ENCODE measurements at regions not wholly inside any gene's neighbourhood (a gene's known extent, or its start where the extent isn't known, plus 50 kb on each side); places are given as distances from the start of the nearest gene placed in this dataset.

DNA sequence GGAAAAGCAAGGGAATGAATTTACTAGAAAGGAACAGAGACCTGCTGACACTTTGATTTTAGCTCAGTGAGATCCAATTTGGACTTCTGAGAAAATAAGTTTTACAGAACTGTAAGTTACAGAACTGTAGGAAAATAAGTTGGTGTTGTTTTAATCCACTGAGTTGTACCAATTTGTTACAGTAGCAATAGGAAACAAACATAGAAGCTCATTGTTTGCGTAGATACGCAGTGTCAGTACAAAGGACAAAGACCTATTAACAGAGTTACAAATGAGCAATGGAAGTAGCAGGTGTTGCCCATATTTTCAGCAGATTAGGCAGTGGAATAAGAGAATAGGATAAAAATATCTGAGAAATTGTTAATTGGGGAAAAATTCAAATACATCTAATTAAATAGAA, 385.8 kb upstream of the CNTN6 start:
- in situ Hi-C loops (cut with MboI; ENCODE audit: low pct_ligation_motif_present in 1 of 4, low pct_unique_long_range_greater_than_20kb in 1 of 4, low sequenced_read_pairs in 3 of 4), result no loop called here
- Histone ChIP-seq H3K27ac (no peak overlapping the region), H3K4me1 (no peaks in the 10 kb centered on the region), H3K27me3 (no peaks in the 10 kb centered on the region), H3K36me3 (no peaks in the 10 kb centered on the region), H3K4me3 (no peak overlapping the region), H3K9me3 (no peaks in the 10 kb centered on the region)
- intact Hi-C loops (cut with DNase I; ENCODE audit: low total_unique reads), result no loop called here
- 19 to 33% methylated on average over 2 of the region's 2 CpGs for WGBS, 2 donors (ENCODE audit: low coverage in 1 of 2)
- TF ChIP-seq POLR2A (IDR thresholded peaks at IDR 0.05) (no peak), POLR2AphosphoS5 (IDR thresholded peaks at IDR 0.05) (no peak), EP300 (IDR thresholded peaks at IDR 0.05; ENCODE audit: low read depth) (no peak)
- TF ChIP-seq, protein P1, sequence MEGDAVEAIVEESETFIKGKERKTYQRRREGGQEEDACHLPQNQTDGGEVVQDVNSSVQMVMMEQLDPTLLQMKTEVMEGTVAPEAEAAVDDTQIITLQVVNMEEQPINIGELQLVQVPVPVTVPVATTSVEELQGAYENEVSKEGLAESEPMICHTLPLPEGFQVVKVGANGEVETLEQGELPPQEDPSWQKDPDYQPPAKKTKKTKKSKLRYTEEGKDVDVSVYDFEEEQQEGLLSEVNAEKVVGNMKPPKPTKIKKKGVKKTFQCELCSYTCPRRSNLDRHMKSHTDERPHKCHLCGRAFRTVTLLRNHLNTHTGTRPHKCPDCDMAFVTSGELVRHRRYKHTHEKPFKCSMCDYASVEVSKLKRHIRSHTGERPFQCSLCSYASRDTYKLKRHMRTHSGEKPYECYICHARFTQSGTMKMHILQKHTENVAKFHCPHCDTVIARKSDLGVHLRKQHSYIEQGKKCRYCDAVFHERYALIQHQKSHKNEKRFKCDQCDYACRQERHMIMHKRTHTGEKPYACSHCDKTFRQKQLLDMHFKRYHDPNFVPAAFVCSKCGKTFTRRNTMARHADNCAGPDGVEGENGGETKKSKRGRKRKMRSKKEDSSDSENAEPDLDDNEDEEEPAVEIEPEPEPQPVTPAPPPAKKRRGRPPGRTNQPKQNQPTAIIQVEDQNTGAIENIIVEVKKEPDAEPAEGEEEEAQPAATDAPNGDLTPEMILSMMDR (IDR thresholded peaks at IDR 0.05), result no peak
- no peak for DNase-seq

DNA sequence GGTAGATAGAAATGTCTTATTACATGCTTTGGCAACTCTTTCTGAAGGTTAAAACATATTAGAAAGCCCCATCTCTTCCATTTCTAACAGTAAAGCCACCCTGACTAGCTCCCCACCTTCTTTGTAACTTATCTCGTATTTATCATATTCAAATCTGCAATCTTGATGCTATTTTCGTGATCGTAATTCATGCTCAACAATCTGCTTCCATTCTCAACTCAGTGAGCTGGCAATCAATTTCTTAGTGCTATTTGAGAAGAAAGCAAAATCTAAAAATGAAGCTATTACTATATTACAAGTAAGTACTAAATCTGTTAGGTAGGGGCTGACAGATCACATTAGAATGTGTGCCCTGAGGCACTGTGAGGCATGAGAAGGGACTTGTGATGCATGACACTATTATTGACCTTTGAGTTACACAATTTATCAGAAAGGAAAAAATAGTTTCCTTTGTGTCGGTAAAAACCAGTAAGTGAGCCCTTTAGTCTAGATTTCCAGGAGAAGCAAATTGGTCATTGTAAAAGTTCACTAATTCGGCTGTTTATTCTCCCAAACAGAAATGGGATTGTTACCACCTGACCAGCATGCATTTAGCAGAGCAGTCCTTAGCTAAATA, 379.7 kb upstream of the CNTN6 start:
- Histone ChIP-seq H3K27ac (no peak overlapping the region), H3K4me3 (no peak overlapping the region), H3K4me1 (no peaks in the 10 kb centered on the region), H3K27me3 (no peaks in the 10 kb centered on the region), H3K36me3 (no peaks in the 10 kb centered on the region), H3K9me3 (no peaks in the 10 kb centered on the region)
- in situ Hi-C loops (cut with MboI; ENCODE audit: low pct_ligation_motif_present in 1 of 4, low pct_unique_long_range_greater_than_20kb in 1 of 4, low sequenced_read_pairs in 3 of 4) (no loop called here), intact Hi-C loops (cut with DNase I; ENCODE audit: low total_unique reads) (no loop called here)
- 59 to 73% methylated on average over 4 to 5 of the region's 5 CpGs for WGBS, 2 donors (ENCODE audit: low coverage in 1 of 2)
- TF ChIP-seq, protein P1 (IDR thresholded peaks at IDR 0.05), result no peak
- no peak for TF ChIP-seq POLR2A (IDR thresholded peaks at IDR 0.05)
- no peak for TF ChIP-seq EP300 (IDR thresholded peaks at IDR 0.05; ENCODE audit: low read depth)
- no peak for TF ChIP-seq POLR2AphosphoS5 (IDR thresholded peaks at IDR 0.05)
- DNase-seq, result no peak

DNA sequence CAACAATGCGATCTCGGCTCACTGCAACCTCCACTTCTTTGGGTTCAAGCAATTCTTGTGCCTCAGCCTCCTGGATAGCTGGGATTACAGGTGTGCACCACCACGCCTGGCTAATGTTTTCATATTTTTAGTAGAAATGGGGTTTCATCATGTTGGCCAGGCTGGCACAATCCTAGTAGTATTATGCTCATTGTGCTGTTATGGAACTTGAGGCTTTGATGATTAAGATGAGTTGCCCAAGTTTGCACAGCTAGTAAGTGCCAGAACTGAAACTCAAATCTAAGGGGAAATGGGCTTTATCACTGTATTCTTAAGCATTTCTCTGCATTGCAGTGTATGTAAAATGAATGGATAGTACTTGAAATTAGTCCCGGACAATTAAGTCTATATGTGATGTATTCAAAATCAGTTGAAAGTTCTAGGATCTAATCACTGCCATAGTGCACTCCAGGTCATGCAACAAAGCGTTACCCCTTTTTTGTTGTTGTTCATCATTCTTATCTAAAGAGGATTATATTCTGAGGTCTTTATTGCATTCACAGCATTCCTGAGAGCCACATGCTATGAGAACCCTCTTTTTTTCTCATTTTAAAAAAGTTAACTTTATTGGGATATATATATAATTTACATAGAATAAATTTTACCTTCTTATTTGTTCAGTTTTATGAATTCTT, 378.7 kb upstream of the CNTN6 start:
- in situ Hi-C loops (cut with MboI; ENCODE audit: low pct_ligation_motif_present in 1 of 4, low pct_unique_long_range_greater_than_20kb in 1 of 4, low sequenced_read_pairs in 3 of 4) (no loop called here), intact Hi-C loops (cut with DNase I; ENCODE audit: low total_unique reads) (no loop called here)
- no peak for DNase-seq
- Histone ChIP-seq H3K27ac (no peak overlapping the region), H3K9me3 (no peaks in the 10 kb centered on the region), H3K4me1 (no peaks in the 10 kb centered on the region), H3K27me3 (no peaks in the 10 kb centered on the region), H3K4me3 (no peak overlapping the region), H3K36me3 (no peaks in the 10 kb centered on the region)
- 84% methylated on average over 5 of the region's 5 CpGs for WGBS, 2 donors (ENCODE audit: low coverage in 1 of 2)
- TF ChIP-seq, protein P1 (IDR thresholded peaks at IDR 0.05), result no peak
- TF ChIP-seq EP300 (IDR thresholded peaks at IDR 0.05; ENCODE audit: low read depth) (no peak), POLR2AphosphoS5 (IDR thresholded peaks at IDR 0.05) (no peak), POLR2A (IDR thresholded peaks at IDR 0.05) (no peak)

DNA sequence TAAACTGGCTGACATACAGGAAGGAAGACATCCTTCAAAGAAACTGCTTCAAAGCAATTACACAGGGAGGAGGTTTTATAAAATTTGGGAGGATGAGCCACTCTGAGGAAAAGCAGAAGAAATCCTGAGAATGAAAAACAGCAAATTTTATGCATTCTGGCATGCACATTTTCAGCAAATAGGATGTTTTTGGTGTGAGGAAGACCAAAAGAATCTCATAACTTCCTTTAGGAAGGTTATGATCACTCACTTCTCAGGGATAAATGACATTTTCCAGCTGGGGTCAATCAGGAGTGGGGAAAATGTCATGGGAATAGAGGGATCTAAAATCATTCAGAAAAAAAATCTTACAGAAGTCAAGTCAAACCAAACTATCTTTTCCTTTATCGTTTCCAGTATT, 371.7 kb upstream of the CNTN6 start:
- in situ Hi-C loops (cut with MboI; ENCODE audit: low pct_ligation_motif_present in 1 of 4, low pct_unique_long_range_greater_than_20kb in 1 of 4, low sequenced_read_pairs in 3 of 4), result no loop called here
- WGBS, 2 donors (ENCODE audit: low coverage in 1 of 2), result 75 to 77% methylated on average over 1 of the region's 1 CpG
- Histone ChIP-seq H3K4me1 (no peaks in the 10 kb centered on the region), H3K9me3 (no peaks in the 10 kb centered on the region), H3K36me3 (no peaks in the 10 kb centered on the region), H3K4me3 (no peak overlapping the region), H3K27ac (no peak overlapping the region), H3K27me3 (no peaks in the 10 kb centered on the region)
- DNase-seq, result no peak
- intact Hi-C loops (cut with DNase I; ENCODE audit: low total_unique reads), result no loop called here
- TF ChIP-seq POLR2AphosphoS5 (IDR thresholded peaks at IDR 0.05), result no peak
- TF ChIP-seq POLR2A (IDR thresholded peaks at IDR 0.05), result no peak
